MM.1S (cell line): ENCODE measurements at regions not wholly inside any gene's neighbourhood (a gene's known extent, or its start where the extent isn't known, plus 50 kb on each side); places are given as distances from the start of the nearest gene placed in this dataset.

ENCODE experiments used
- DNase-seq: peaks from one replicate; pipeline ENCODE4 v3.0.0-alpha.2; 2015
- H2AFZ ChIP-seq: fragments of 300-600 bp; sonication (generic); 2 replicates; pipeline ENCODE4 v1.6.0; 2016; ENCODE audit warnings: antibody characterized with exemption, low read length
- H3F3A ChIP-seq: fragments of 300-600 bp; sonication (generic); 2 replicates; pipeline ENCODE4 v1.6.1; 2016; ENCODE audit warnings: mild to moderate bottlenecking, antibody characterized with exemption, low read length, moderate library complexity, mixed read lengths; ENCODE audit not compliant: insufficient read depth
- H3K27ac ChIP-seq: fragments of 300-600 bp; sonication (generic); 2 replicates; pipeline ENCODE4 v1.5.1; 2016; ENCODE audit warnings: mild to moderate bottlenecking, low read length
- H3K27me3 ChIP-seq: fragments of 300-600 bp; sonication (generic); replicated peaks from 2 replicates; pipeline ENCODE4 v1.6.0; 2016; ENCODE audit warnings: low read length; ENCODE audit not compliant: insufficient read depth
- H3K36me3 ChIP-seq: fragments of 300-600 bp; sonication (generic); replicated peaks from 2 replicates; pipeline ENCODE4 v1.6.1; 2016; ENCODE audit warnings: mild to moderate bottlenecking, low read length, mixed read lengths; ENCODE audit not compliant: insufficient read depth
- H3K4me1 ChIP-seq: fragments of 300-600 bp; sonication (generic); 2 replicates; pipeline ENCODE4 v1.6.1; 2016; ENCODE audit warnings: low read length, mixed read lengths
- H3K4me2 ChIP-seq: fragments of 300-600 bp; sonication (generic); 2 replicates; pipeline ENCODE4 v1.6.0; 2016; ENCODE audit warnings: low read depth, low read length
- H3K4me3 ChIP-seq: fragments of 300-600 bp; sonication (generic); 2 replicates; pipeline ENCODE4 v1.5.1; 2016; ENCODE audit warnings: low read length, mixed read lengths
- H3K79me2 ChIP-seq: fragments of 300-600 bp; sonication (generic); 2 replicates; pipeline ENCODE4 v1.6.1; 2016; ENCODE audit warnings: mixed run types, low read length, mixed read lengths
- H3K9ac ChIP-seq: fragments of 300-600 bp; sonication (generic); 2 replicates; pipeline ENCODE4 v1.6.1; 2016; ENCODE audit warnings: low read length, mixed read lengths
- H3K9me2 ChIP-seq: fragments of 300-600 bp; sonication (generic); replicated peaks from 2 replicates; pipeline ENCODE4 v1.6.1; 2016; ENCODE audit warnings: mild to moderate bottlenecking, low read length, mixed read lengths; ENCODE audit not compliant: insufficient read depth
- H3K9me3 ChIP-seq: fragments of 300-600 bp; sonication (generic); replicated peaks from 2 replicates; pipeline ENCODE4 v1.6.1; 2016; ENCODE audit warnings: mild to moderate bottlenecking, low read length, mixed read lengths; ENCODE audit not compliant: insufficient read depth
- H4K20me1 ChIP-seq: fragments of 300-600 bp; sonication (generic); 2 replicates; pipeline ENCODE4 v1.6.1; 2016; ENCODE audit warnings: mild to moderate bottlenecking, low read length, moderate library complexity, mixed read lengths; ENCODE audit not compliant: insufficient read depth
- CTCF ChIP-seq: fragments of 300-600 bp; sonication (generic); IDR thresholded peaks from 2 replicates; pipeline ENCODE4 v1.5.1; 2016; ENCODE audit warnings: antibody characterized with exemption, low read length, mixed read lengths
- EZH2 ChIP-seq: fragments of 300-600 bp; sonication (generic); optimal IDR thresholded peaks from 2 replicates; pipeline ENCODE3; 2017; ENCODE audit warnings: low read depth, mild to moderate bottlenecking, antibody characterized with exemption, low read length, mixed read lengths
- EZH2phosphoT487 ChIP-seq: fragments of 300-600 bp; sonication (generic); IDR thresholded peaks from 2 replicates; pipeline ENCODE4 v1.6.1; 2018; ENCODE audit warnings: antibody characterized with exemption, low read length

GRCh38 chr4:128371001-128371777, 83.6 kb upstream of the PGRMC2 start:
- H3K4me2 ChIP-seq: no peak overlapping the region
- DNase-seq: no peak
- no peaks in the 10 kb centered on the region for H4K20me1 ChIP-seq
- no peak overlapping the region for H3K9ac ChIP-seq
- H3K27me3 ChIP-seq: no peaks in the 10 kb centered on the region
- no peaks in the 10 kb centered on the region for H3F3A ChIP-seq
- TF ChIP-seq CTCF (no peak), EZH2phosphoT487 (no peak), EZH2 (no peak)
- H3K4me3 ChIP-seq: no peak overlapping the region
- H3K9me2 ChIP-seq: no peaks in the 10 kb centered on the region
- H3K27ac ChIP-seq: no peak overlapping the region
- H3K4me1 ChIP-seq: no peaks in the 10 kb centered on the region
- H2AFZ ChIP-seq: no peak overlapping the region
- H3K79me2 ChIP-seq: no peaks in the 10 kb centered on the region
- no peaks in the 10 kb centered on the region for H3K36me3 ChIP-seq
- no peaks in the 10 kb centered on the region for H3K9me3 ChIP-seq

- Histone ChIP-seq H3K4me1 (no peaks in the 10 kb centered on the region), H3K4me2 (no peak overlapping the region), H3K4me3 (no peak overlapping the region), H2AFZ (no peak overlapping the region), H4K20me1 (no peaks in the 10 kb centered on the region), H3K36me3 (no peaks in the 10 kb centered on the region), H3K9me2 (no peaks in the 10 kb centered on the region), H3K27ac (no peak overlapping the region), H3F3A (no peaks in the 10 kb centered on the region), H3K9ac (no peak overlapping the region), H3K27me3 (no peaks in the 10 kb centered on the region), H3K79me2 (no peaks in the 10 kb centered on the region), H3K9me3 (no peaks in the 10 kb centered on the region)
- TF ChIP-seq CTCF (no peak), EZH2phosphoT487 (no peak), EZH2 (no peak)
- DNase-seq: no peak
Measured at GRCh38 chr4:128366212-128366611, 78.6 kb upstream of the PGRMC2 start.

GRCh38 chr4:128364565-128364964, 77.0 kb upstream of the PGRMC2 start:
- no peaks in the 10 kb centered on the region for H4K20me1 ChIP-seq
- no peak overlapping the region for H3K9ac ChIP-seq
- no peak for DNase-seq
- no peak overlapping the region for H3K27ac ChIP-seq
- no peaks in the 10 kb centered on the region for H3F3A ChIP-seq
- no peak overlapping the region for H2AFZ ChIP-seq
- no peaks in the 10 kb centered on the region for H3K27me3 ChIP-seq
- no peaks in the 10 kb centered on the region for H3K79me2 ChIP-seq
- H3K4me1 ChIP-seq: no peaks in the 10 kb centered on the region
- no peak overlapping the region for H3K4me3 ChIP-seq
- TF ChIP-seq EZH2phosphoT487 (no peak), EZH2 (no peak), CTCF (no peak)
- H3K36me3 ChIP-seq: no peaks in the 10 kb centered on the region
- H3K4me2 ChIP-seq: no peak overlapping the region
- H3K9me2 ChIP-seq: no peaks in the 10 kb centered on the region
- H3K9me3 ChIP-seq: no peaks in the 10 kb centered on the region
